ENCODE measurements at regions not wholly inside any gene's neighbourhood (a gene's known extent, or its start where the extent isn't known, plus 50 kb on each side); places are given as distances from the start of the nearest gene placed in this dataset.

DNA sequence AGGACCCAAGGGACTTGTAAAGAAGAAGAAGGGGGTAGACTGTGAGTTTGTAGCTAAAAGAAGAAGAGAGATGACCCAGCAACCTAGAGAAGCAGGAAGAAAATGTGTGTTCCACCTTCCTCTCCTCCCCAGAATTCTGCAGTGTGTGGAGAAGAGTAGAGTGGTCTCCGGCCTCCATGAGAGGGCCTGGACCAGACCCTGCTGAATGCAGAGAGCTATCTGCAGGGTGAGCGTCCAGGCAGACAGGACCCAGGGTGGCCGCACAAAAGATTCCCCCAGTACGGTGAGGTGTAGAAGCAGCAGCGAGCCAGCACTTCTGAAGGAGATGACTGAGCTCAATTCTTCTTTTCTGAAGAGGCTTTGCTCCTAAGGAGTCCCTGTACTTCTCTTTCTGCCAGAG lies 239.7 kb upstream of the ANKRD30A start:
- no peaks in the 10 kb centered on the region for H3K79me2 ChIP-seq (ENCODE audit: insufficient read depth, low read depth)
- no peaks in the 10 kb centered on the region for H3K36me3 ChIP-seq (ENCODE audit: insufficient read depth)
- no peaks in the 10 kb centered on the region for H3K27me3 ChIP-seq (ENCODE audit: insufficient read depth, low read depth)
- no peak overlapping the region for H3K9ac ChIP-seq
- H3K4me2 ChIP-seq = no peak overlapping the region
- H4K20me1 ChIP-seq (ENCODE audit: insufficient read depth) = no peaks in the 10 kb centered on the region
- no peak overlapping the region for H3K4me3 ChIP-seq (IDR thresholded peaks at IDR 0.05; ENCODE audit: insufficient read depth, low read depth, low read length)
- H2AFZ ChIP-seq (ENCODE audit: low read depth) = no peak overlapping the region
- TF ChIP-seq, protein P1, sequence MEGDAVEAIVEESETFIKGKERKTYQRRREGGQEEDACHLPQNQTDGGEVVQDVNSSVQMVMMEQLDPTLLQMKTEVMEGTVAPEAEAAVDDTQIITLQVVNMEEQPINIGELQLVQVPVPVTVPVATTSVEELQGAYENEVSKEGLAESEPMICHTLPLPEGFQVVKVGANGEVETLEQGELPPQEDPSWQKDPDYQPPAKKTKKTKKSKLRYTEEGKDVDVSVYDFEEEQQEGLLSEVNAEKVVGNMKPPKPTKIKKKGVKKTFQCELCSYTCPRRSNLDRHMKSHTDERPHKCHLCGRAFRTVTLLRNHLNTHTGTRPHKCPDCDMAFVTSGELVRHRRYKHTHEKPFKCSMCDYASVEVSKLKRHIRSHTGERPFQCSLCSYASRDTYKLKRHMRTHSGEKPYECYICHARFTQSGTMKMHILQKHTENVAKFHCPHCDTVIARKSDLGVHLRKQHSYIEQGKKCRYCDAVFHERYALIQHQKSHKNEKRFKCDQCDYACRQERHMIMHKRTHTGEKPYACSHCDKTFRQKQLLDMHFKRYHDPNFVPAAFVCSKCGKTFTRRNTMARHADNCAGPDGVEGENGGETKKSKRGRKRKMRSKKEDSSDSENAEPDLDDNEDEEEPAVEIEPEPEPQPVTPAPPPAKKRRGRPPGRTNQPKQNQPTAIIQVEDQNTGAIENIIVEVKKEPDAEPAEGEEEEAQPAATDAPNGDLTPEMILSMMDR (conservative IDR thresholded peaks at IDR 0.05; ENCODE audit: low read depth, low read length) = no peak
- no peaks in the 10 kb centered on the region for H3K4me1 ChIP-seq (ENCODE audit: low read depth, poor library complexity, severe bottlenecking)
- H3K27ac ChIP-seq = no peak overlapping the region

GRCh38 chr10:36882781-36883180 lies 242.6 kb upstream of the ANKRD30A start:
- Histone ChIP-seq H3K4me2 (no peak overlapping the region), H3K4me3 (IDR thresholded peaks at IDR 0.05; ENCODE audit: insufficient read depth, low read depth, low read length) (no peak overlapping the region), H3K36me3 (ENCODE audit: insufficient read depth) (no peaks in the 10 kb centered on the region), H3K79me2 (ENCODE audit: insufficient read depth, low read depth) (no peaks in the 10 kb centered on the region), H4K20me1 (ENCODE audit: insufficient read depth) (no peaks in the 10 kb centered on the region), H3K27me3 (ENCODE audit: insufficient read depth, low read depth) (no peaks in the 10 kb centered on the region), H2AFZ (ENCODE audit: low read depth) (no peak overlapping the region), H3K27ac (no peak overlapping the region), H3K4me1 (ENCODE audit: low read depth, poor library complexity, severe bottlenecking) (no peaks in the 10 kb centered on the region), H3K9ac (no peak overlapping the region)
- TF ChIP-seq, protein P1 (conservative IDR thresholded peaks at IDR 0.05; ENCODE audit: low read depth, low read length) = no peak

DNA sequence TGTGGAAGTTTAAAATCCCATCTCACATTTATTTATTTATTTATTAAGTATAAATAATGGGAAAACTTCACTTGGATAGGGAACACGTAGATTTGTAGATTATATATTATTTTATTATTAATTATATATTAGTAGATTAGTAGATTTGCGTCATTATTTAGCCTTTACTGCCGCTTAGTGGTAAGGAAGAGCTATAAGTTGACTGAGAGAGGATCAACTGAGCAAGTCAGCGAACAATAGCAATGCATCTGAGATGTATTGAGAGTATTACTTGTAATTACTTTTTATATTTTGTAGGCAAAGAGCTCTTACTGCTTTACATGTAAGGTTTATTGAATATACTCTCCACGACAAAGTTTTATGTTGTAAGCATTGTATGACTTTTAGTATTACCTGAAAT lies 244.5 kb upstream of the ANKRD30A start:
- Histone ChIP-seq H3K79me2 (ENCODE audit: insufficient read depth, low read depth) (no peaks in the 10 kb centered on the region), H3K4me3 (IDR thresholded peaks at IDR 0.05; ENCODE audit: insufficient read depth, low read depth, low read length) (no peak overlapping the region), H3K4me1 (ENCODE audit: low read depth, poor library complexity, severe bottlenecking) (no peaks in the 10 kb centered on the region), H3K27ac (no peak overlapping the region), H3K36me3 (ENCODE audit: insufficient read depth) (no peaks in the 10 kb centered on the region), H3K9ac (no peak overlapping the region), H4K20me1 (ENCODE audit: insufficient read depth) (no peaks in the 10 kb centered on the region), H3K4me2 (no peak overlapping the region), H3K27me3 (ENCODE audit: insufficient read depth, low read depth) (no peaks in the 10 kb centered on the region), H2AFZ (ENCODE audit: low read depth) (no peak overlapping the region)
- TF ChIP-seq, protein P1 (conservative IDR thresholded peaks at IDR 0.05; ENCODE audit: low read depth, low read length) = peak; percentile 61; the same call in 1 of the 2 replicates

DNA sequence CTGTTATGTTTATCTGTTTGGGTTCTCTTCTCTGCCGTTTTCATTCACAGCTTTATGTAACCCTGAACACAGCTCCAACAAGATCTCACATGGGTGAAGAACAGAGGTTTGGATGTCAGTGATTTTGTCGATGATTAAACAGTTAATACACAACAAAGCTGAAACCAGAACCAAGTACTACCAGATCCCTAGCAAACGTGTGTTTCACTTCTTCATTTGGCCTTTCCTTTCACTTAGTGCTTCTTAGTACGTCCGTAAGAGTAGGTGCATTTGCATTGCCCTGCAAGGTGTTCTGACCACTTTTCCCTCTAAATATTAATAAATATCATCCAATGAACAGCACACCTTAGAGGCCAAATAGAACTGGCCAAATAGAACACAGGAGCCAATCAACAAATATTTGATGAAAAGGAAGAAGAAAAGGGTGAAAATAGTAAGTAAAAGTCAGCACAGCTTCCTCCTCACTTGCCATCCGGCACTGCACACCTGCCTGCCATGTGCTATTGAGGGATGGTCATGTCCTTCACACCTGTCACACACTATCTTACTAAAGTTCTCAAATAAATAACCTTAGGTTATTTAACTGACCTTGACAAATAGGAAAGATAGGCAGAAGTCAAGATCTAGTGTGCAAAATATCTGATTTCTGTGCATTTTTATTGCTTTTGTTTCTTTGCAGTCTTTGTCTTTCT lies 252.6 kb upstream of the ANKRD30A start:
- Histone ChIP-seq H3K27me3 (ENCODE audit: insufficient read depth, low read depth) (no peaks in the 10 kb centered on the region), H3K36me3 (ENCODE audit: insufficient read depth) (no peaks in the 10 kb centered on the region), H3K79me2 (ENCODE audit: insufficient read depth, low read depth) (no peaks in the 10 kb centered on the region), H2AFZ (ENCODE audit: low read depth) (no peak overlapping the region), H3K9ac (no peak overlapping the region), H3K4me2 (no peak overlapping the region), H3K27ac (no peak overlapping the region), H3K4me3 (IDR thresholded peaks at IDR 0.05; ENCODE audit: insufficient read depth, low read depth, low read length) (no peak overlapping the region), H4K20me1 (ENCODE audit: insufficient read depth) (no peaks in the 10 kb centered on the region), H3K4me1 (ENCODE audit: low read depth, poor library complexity, severe bottlenecking) (no peaks in the 10 kb centered on the region)
- TF ChIP-seq, protein P1 (conservative IDR thresholded peaks at IDR 0.05; ENCODE audit: low read depth, low read length) = no peak

Data from KMS-11 (cell line).